Activated CD4-positive, alpha-beta memory T cell treated with anti-CD3 and anti-CD28 coated beads for 36 hours (primary cell): ENCODE measurements at regions not wholly inside any gene's neighbourhood (a gene's known extent, or its start where the extent isn't known, plus 50 kb on each side); places are given as distances from the start of the nearest gene placed in this dataset.

ENCODE experiments used
- CTCF ChIA-PET: fragments of 350-600 bp; sonication (Branson Sonifier 250); formaldehyde crosslinking; loops from one replicate; lab custom pipeline; 2021; ENCODE audit warnings: antibody characterized with exemption, inconsistent platforms; lab: Charles Lee
- POLR2A ChIA-PET: fragments of 350-600 bp; sonication (Branson Sonifier 250); formaldehyde crosslinking; loops from one replicate; lab custom pipeline; 2021; ENCODE audit warnings: antibody characterized with exemption; lab: Charles Lee
- DNase-seq: peaks from one replicate; pipeline ENCODE4 v3.0.0-alpha.2; 2020
- H3K27ac Mint-ChIP-seq: one replicate; pipeline ENCODE4 v1.8.0; 2021; ENCODE audit warnings: mixed read lengths
- H3K27me3 Mint-ChIP-seq: one replicate; pipeline ENCODE4 v1.8.0; 2021; ENCODE audit warnings: mixed read lengths
- H3K36me3 Mint-ChIP-seq: one replicate; pipeline ENCODE4 v1.8.0; 2021; ENCODE audit warnings: mixed read lengths
- H3K4me1 Mint-ChIP-seq: one replicate; pipeline ENCODE4 v1.8.0; 2021; ENCODE audit warnings: low read depth, mixed read lengths
- H3K4me3 Mint-ChIP-seq: one replicate; pipeline ENCODE4 v1.8.0; 2021; ENCODE audit warnings: mild to moderate bottlenecking, mixed read lengths
- H3K9me3 Mint-ChIP-seq: one replicate; pipeline ENCODE4 v1.8.0; 2021; ENCODE audit warnings: mixed read lengths
- intact Hi-C: fragments of 100-400 bp; cut with micrococcal nuclease; formaldehyde crosslinking; loops from one replicate; pipeline ENCODE4 v1.15.1; 2023

DNA sequence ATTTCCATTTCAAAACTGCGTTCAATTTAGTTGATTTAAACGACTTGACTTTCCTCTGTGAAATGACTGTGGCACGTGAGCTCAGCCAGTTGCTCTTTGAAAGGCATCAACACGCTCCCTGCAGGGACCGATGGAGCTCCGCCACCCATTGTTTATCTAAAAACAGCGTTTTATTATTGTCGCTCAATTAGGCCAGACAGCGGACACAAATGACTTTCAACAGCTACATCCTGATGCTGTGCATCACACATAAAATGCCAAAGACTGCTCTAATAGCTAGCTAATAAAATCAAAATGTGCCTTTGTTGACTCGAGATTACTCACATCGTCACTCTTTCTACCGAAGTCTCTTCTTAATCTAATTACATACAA is 332.5 kb downstream of the CD83 start:
- Mint-ChIP-seq H3K27ac (peak overlapping the region; percentile 31), H3K4me1 (peaks cover 72% of the 10 kb centered on the region), H3K9me3 (peaks cover 9% of the 10 kb centered on the region), H3K36me3 (peaks cover 11% of the 10 kb centered on the region), H3K4me3 (no peak overlapping the region), H3K27me3 (no peaks in the 10 kb centered on the region)
- intact Hi-C loops: loop anchor here (5.0 kb wide), 3 partner anchors 212 to 802 kb away; no protein-coding TSS in a partner anchor
- CTCF ChIA-PET: interaction anchor here (1.4 kb wide), 1 partner anchor 261 kb away, joined by 3 read pairs; no protein-coding TSS in a partner anchor
- POLR2A ChIA-PET: no interaction called here
- DNase-seq: no peak

DNA sequence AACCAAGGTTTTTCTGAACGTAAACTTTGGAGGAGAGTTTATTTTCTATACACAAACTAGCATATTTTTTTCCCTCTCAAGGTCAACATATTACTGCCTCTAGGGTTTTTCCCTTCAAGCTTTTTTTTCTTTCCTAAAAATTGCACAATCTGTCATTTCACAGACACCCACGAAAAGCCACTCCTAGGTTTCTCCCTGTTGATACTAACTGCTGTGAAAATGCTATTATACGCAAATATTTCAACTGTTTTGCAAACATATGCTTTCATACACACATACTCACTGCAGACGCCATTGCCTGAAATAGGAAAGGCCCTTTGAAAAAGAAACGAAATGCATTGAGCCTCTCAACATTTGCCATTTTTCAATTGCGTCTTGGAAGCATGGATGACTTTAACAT is 333.0 kb downstream of the CD83 start:
- no peaks in the 10 kb centered on the region for H3K27me3 Mint-ChIP-seq
- H3K9me3 Mint-ChIP-seq: peaks cover 9% of the 10 kb centered on the region
- DNase-seq: no peak
- peak overlapping the region; percentile 39 for H3K27ac Mint-ChIP-seq
- H3K4me3 Mint-ChIP-seq: no peak overlapping the region
- POLR2A ChIA-PET: no interaction called here
- H3K4me1 Mint-ChIP-seq: peaks cover 76% of the 10 kb centered on the region
- CTCF ChIA-PET: interaction anchor here (0.6 to 1.4 kb wide), 2 partner anchors 239 to 260 kb away, joined by 3 read pairs; no protein-coding TSS in a partner anchor
- H3K36me3 Mint-ChIP-seq: peaks cover 11% of the 10 kb centered on the region
- intact Hi-C loops: loop anchor here (5.0 kb wide), 3 partner anchors 212 to 802 kb away; no protein-coding TSS in a partner anchor

DNA sequence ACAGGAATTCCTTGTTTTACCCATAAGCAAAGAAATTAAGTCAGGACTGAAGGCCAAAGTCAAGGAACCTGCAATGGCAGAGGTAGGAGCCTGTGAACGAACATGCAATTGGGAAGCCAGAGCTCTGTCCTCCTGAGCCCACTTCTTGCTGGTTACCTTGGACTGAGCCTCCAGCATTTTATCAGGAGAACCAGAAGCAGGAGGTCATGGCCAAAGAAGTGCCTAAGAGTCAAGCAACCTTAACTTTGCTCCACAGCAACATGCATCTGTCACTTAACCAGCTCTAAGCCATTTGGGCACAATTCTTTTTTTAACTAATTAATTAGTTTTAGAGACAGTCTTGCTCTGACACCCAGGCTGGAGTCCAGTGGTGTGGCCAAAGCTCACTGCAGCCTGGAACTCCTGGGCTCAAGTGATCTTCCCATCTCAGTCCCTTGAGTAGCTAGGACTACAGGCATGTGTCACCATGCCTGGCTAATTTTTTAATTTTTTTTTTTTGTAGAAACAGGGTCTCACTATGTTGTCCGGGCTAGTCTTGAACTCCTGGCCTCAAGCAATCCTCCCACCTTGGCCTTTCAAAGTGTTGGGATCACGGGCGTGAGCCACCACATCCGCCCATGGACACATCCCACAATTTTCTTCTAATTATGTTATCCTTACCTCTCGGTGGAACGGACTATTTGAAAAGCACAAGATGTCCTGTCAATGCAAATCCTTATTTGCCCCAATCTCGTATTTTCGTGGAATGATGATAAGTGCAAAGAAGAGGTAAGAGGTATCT is 334.2 kb downstream of the CD83 start:
- DNase-seq: no peak
- Mint-ChIP-seq H3K9me3 (peaks cover 9% of the 10 kb centered on the region), H3K27me3 (no peaks in the 10 kb centered on the region), H3K36me3 (peaks cover 11% of the 10 kb centered on the region), H3K4me3 (no peak overlapping the region), H3K4me1 (peaks cover 81% of the 10 kb centered on the region), H3K27ac (peak overlapping the region; percentile 52)
- ChIA-PET CTCF (no interaction called here), POLR2A (interaction anchor here (0.6 to 0.7 kb wide), 2 partner anchors 25 to 49 kb away, joined by 3 to 4 read pairs; no protein-coding TSS in a partner anchor)
- intact Hi-C loops: loop anchor here (1.0 to 5.0 kb wide), 6 partner anchors 27 to 801 kb away; no protein-coding TSS in a partner anchor

DNA sequence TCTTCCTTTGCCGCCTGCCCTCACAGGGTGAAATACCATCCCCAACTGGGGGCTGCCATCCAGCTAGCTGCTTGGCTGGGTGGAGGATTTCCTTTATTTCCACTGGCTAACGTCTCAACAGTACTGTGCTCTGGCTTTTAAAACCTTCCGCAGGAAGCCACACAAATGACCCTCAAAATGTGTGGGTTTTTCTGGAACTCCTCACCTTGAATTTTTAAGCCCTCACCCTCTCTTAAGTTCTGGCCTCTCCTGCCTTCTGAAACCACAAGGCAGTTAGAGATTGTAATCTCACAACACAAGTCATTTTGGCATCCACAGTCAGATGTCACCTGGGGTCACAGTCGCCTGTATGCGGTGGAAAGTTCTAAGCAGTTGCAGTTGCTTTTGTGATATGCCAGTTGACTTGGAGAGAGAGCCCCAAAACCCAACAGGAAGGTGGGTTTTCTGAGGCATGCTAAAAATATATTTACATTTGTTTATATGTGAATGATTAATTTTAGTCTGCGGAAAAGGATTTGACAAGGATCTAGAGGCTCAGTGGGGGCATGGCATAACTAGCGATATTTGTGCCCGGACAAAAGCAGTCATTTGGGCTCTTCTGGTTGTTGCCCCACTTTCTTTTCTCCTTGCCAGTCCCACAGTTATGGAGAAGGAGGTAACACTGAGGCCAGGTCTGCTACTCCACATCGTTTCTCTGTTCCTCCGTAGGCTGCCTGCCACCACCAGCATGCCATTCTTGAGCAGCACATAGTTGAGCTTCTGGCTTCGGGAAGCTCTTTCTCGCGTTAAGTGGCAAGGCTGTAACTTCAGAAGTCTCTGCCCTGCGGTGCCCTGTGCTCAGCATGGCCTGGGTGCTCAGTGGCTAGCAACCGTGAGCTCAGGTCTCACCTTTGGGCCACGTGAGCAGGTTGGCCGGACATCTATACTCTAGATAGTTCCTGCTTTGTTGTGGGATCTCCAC is 335.3 kb downstream of the CD83 start:
- intact Hi-C loops: loop anchor here (1.0 to 5.0 kb wide), 9 partner anchors 29 to 799 kb away; no protein-coding TSS in a partner anchor
- no peaks in the 10 kb centered on the region for H3K27me3 Mint-ChIP-seq
- ChIA-PET POLR2A (interaction anchor here (0.7 to 1.4 kb wide), 4 partner anchors 26 to 258 kb away, joined by 3 to 4 read pairs (median 4); no protein-coding TSS in a partner anchor), CTCF (interaction anchor here (0.5 kb wide), 1 partner anchor 871 kb away, joined by 6 read pairs; no protein-coding TSS in a partner anchor)
- H3K36me3 Mint-ChIP-seq: peaks cover 8% of the 10 kb centered on the region
- H3K4me3 Mint-ChIP-seq: peak overlapping the region; percentile 34
- peaks cover 8% of the 10 kb centered on the region for H3K9me3 Mint-ChIP-seq
- peak overlapping the region; percentile 88 for H3K27ac Mint-ChIP-seq
- DNase-seq: peak; percentile 88
- H3K4me1 Mint-ChIP-seq: peaks cover 76% of the 10 kb centered on the region

DNA sequence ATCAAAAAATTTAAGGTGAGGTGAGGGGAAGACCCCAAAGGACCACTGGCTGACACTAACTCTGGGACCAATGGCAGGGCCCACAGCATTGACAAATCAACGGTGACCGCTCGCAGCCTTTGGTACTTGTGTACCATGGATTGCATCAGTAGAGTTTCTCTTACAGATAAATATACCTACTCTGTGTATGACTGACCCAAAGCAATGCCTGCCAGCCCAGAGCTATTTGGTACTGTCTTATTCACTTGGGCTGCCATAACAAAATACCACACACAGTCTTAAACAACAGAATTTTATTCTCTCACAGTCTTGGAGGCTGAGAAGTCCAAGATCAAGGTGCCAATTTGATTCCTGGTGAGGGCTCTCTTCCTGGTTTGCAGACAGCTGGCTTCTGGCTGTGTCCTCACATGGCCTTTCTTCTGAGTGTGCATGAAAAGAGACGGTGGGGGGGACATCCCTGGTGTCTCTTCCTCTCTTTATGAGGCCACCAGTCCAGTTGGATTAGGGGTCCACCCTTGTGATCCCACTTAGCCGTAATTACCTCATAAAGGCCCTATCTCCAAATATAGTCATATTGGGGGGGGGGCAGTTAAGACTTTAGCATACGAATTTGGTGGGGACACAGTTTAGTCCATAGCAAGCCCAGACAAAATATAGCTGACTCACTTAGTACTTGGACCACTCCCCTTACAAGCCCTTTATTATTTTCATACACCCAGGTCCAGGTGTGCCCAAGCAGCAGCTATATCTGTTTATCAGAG is 336.3 kb downstream of the CD83 start:
- peak; percentile 49 for DNase-seq
- Mint-ChIP-seq H3K27me3 (no peaks in the 10 kb centered on the region), H3K27ac (peak overlapping the region; percentile 88), H3K4me3 (peak overlapping the region; percentile 34), H3K36me3 (peaks cover 2% of the 10 kb centered on the region), H3K9me3 (no peaks in the 10 kb centered on the region), H3K4me1 (peaks cover 69% of the 10 kb centered on the region)
- intact Hi-C loops: loop anchor here (1.0 to 5.0 kb wide), 7 partner anchors 89 to 798 kb away; no protein-coding TSS in a partner anchor
- POLR2A ChIA-PET: interaction anchor here (1.0 to 1.4 kb wide), 4 partner anchors 9 to 257 kb away, joined by 3 to 4 read pairs (median 4); no protein-coding TSS in a partner anchor
- CTCF ChIA-PET: no interaction called here

DNA sequence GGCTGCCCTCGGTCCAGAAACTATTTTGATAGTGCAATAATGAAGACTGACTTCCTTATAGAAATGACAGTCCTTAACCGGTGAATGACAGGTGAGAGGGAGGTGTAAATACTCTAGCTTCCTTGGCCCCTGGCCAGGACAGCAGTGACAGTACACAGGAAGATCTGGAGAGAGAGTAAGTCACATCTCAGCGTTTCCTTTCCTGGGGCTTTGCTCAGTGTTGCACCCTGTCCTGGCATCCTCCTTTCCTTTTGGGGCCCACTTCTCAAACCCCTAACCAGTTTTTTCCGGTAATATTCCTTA is 336.9 kb downstream of the CD83 start:
- CTCF ChIA-PET: no interaction called here
- POLR2A ChIA-PET: interaction anchor here (1.0 to 1.4 kb wide), 2 partner anchors 8 to 252 kb away, joined by 3 to 4 read pairs; no protein-coding TSS in a partner anchor
- DNase-seq: peak; percentile 78
- Mint-ChIP-seq H3K36me3 (peaks cover 2% of the 10 kb centered on the region), H3K4me3 (no peak overlapping the region), H3K9me3 (no peaks in the 10 kb centered on the region), H3K27ac (peak overlapping the region; percentile 88), H3K4me1 (peaks cover 65% of the 10 kb centered on the region), H3K27me3 (no peaks in the 10 kb centered on the region)
- intact Hi-C loops: loop anchor here (5.0 kb wide), 3 partner anchors 208 to 798 kb away; no protein-coding TSS in a partner anchor

DNA sequence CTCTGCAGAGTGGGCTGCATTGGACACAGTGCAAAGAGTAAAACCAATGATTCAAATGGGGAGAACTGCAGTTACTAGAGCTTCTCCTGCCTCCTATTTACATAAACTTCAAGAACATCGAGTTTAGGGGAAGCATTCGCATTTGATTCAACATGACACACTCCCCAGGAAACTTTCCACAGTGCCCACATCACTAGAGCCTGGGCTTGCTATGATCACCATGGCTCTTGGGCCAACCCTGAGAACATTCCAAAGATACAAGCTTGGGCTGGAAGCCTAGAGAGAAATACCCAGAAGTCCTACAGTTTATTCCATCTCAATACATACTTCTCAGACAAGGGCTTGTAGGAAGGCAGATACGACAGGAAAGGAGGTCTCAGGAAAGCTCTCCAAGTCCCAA is 337.9 kb downstream of the CD83 start:
- DNase-seq: peak; percentile 32
- H3K4me3 Mint-ChIP-seq: no peak overlapping the region
- H3K4me1 Mint-ChIP-seq: peaks cover 55% of the 10 kb centered on the region
- H3K36me3 Mint-ChIP-seq: peaks cover 2% of the 10 kb centered on the region
- CTCF ChIA-PET: no interaction called here
- no peaks in the 10 kb centered on the region for H3K27me3 Mint-ChIP-seq
- no peaks in the 10 kb centered on the region for H3K9me3 Mint-ChIP-seq
- POLR2A ChIA-PET: interaction anchor here (0.8 kb wide), 1 partner anchor 256 kb away, joined by 3 read pairs; no protein-coding TSS in a partner anchor
- intact Hi-C loops: no loop called here
- H3K27ac Mint-ChIP-seq: peak overlapping the region; percentile 43

DNA sequence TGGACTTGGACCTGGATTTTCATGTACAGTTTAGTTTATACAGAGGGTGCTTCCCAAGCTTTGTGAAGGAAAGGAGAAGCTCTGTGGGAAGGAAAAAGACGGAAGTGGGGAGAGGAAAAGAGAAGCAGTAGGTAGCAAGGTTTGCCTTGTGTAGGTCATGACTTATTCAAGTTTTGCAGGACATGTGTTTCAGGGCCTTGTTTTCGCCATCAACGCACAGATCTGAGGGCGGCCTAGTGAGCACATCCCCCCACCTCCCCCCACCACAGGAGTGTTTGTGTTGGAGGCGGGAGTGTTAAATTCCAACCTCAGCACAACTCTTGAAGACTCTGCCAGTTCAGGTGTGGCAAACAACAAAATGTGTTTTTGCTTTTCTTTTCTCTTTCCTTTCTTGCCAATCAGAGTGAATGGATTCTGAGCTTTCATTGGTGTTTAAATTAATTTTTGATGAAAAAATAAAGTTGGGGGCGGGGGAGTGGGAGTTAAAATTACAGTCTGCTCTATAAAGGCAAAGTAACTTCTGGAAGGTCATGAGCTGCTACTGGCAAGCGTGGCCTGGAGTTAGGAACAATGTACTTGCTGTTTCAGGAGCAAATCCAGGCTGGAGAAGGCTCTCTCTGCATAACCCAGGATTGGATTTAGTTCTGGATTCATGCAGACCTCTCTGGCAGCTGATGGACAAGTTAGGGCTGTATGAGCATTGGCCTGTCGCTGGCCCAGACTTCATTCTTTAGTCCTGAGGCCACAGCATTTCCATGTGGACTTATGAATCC is 338.5 kb downstream of the CD83 start:
- H3K9me3 Mint-ChIP-seq: no peaks in the 10 kb centered on the region
- intact Hi-C loops: no loop called here
- CTCF ChIA-PET: no interaction called here
- no peak overlapping the region for H3K4me3 Mint-ChIP-seq
- no peaks in the 10 kb centered on the region for H3K27me3 Mint-ChIP-seq
- POLR2A ChIA-PET: no interaction called here
- H3K27ac Mint-ChIP-seq: peak overlapping the region; percentile 43
- H3K4me1 Mint-ChIP-seq: peaks cover 49% of the 10 kb centered on the region
- no peak for DNase-seq
- H3K36me3 Mint-ChIP-seq: peaks cover 2% of the 10 kb centered on the region

DNA sequence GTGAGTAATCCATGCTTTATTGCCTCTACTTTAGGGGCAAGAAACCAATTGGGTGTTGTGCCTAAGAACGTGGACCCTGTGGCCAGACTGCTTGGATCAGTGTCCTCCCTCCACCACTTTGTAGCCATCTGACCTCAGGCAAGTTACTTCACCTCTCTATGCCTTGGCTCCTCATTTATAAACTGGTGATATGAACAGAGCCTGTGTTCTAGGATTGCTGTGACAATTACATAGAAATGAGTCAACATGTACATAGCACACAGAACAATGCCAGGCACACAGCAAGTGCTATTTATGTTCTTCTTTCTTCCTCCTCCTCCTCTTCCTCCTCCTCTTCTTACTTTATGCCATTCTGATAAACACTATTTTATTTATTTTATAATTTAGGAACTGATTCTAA is 339.4 kb downstream of the CD83 start:
- Mint-ChIP-seq H3K27me3 (no peaks in the 10 kb centered on the region), H3K4me1 (peaks cover 43% of the 10 kb centered on the region), H3K36me3 (peaks cover 2% of the 10 kb centered on the region), H3K27ac (no peak overlapping the region), H3K4me3 (no peak overlapping the region), H3K9me3 (no peaks in the 10 kb centered on the region)
- DNase-seq: no peak
- CTCF ChIA-PET: no interaction called here
- intact Hi-C loops: no loop called here
- POLR2A ChIA-PET: no interaction called here

DNA sequence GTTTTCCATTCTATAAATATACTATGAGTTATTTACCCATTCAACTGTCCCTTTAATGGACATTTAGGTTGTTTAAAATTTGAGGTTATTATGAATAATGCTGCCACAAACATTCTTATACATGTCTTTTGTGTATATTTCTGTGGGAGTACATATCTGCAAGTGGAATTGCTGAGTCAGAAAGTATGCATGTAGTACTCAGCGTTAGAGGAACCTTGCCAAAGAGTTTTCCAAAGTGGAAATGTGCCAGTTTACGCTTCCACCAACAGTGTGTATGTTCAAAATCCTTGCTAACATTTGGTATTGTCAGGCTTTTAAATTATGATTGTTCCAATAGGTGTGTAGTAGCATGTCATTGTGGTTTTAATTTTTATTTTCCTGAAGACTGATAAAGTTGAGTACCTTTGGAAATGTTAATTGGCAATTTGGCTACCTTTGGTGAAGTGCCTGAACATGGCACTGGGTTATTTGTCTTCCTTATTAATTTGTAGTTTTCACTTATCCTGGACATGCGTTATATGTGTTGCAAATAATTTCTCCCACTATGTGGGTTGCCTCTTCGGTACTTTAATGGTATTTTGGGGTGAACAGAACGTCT is 341.2 kb downstream of the CD83 start:
- Mint-ChIP-seq H3K4me1 (peaks cover 25% of the 10 kb centered on the region), H3K4me3 (no peak overlapping the region), H3K27ac (no peak overlapping the region), H3K9me3 (no peaks in the 10 kb centered on the region), H3K36me3 (no peaks in the 10 kb centered on the region), H3K27me3 (no peaks in the 10 kb centered on the region)
- POLR2A ChIA-PET: no interaction called here
- no peak for DNase-seq
- intact Hi-C loops: no loop called here
- CTCF ChIA-PET: no interaction called here
